HG03060 (cell line): ENCODE measurements at regions not wholly inside any gene's neighbourhood (a gene's known extent, or its start where the extent isn't known, plus 50 kb on each side); places are given as distances from the start of the nearest gene placed in this dataset.
"Not testable (repeated sequence)": the region's sequence is repeated elsewhere in the genome, so short reads cannot be mapped to it uniquely, and the experiment has no call there.

ENCODE experiments used
- ATAC-seq: cut with Tn5 transposase; IDR thresholded peaks from one replicate; pipeline ENCODE4 v1.9.1; 2021; ENCODE audit warnings: low read depth, moderate number of reproducible peaks; ENCODE audit not compliant: unreplicated experiment

DNA sequence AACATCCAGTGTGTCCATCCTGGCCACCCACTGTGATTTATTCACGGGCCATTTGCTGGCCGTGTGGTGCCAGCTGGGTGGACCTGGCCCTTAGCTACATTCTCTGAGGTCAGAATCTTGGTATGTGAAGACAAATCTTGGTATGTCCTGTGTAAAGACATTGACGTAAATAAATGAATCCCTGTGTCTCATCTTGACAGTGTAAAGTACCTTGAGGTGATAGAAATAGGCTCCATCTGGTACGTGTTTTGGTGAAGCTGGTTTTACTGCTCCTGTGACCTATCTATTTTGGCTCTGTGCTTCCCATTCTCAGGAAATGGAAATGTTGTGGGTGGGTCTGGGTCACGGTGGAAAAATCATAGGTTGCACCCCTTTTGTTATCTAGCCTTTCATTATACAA is 245.4 kb upstream of the ANKH start:
- ATAC-seq: no peak

- no peak for ATAC-seq
Measured at GRCh38 chr5:15106530-15107283, 235.1 kb upstream of the ANKH start.

DNA sequence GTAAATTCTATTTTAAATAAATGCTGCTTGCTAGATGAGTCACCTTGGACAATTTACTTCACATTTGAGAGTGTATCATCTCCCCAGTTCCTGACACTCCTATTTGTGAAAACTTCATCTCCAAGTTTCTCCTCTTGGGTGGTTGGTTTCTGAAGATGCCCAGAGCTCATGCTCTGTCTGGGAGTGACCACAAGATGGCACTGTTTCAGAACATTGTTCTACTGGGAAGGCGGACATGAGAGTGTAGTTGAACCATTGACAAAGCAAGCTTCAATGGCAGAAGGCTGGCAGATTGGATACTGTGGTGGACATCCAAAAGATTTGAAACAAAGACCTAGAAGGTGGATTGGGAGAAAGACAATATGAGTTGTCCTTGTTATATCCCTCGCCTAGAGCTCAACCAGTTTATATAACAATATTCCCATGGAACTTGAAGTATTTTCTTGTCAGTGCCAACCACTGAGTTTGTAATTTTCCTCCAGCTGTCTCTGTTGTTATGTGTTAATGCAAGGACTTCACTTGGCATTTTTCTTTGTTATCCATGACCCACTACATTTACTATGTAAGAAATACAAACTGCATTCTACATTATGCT is 234.3 kb upstream of the ANKH start:
- peak; percentile 76 for ATAC-seq

DNA sequence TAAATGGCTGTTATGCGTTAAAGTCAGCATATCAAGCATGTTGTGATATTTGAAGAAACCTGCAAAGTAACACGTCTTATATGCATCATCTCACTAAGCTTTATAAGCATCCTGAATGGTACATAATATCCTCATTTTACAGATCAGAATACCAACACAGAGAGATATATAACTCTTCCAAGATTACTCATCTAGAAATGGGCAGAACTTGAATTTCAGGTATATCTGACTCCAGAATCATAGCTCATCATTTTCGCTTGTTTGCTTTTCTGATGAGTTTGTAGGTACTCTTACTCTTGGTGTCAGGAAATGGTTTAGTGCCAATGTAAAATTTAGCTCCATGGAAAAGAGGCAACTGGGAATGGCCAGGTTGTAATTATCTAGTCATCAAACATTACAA is 232.3 kb upstream of the ANKH start:
- ATAC-seq: no peak

- ATAC-seq: no peak
Measured at GRCh38 chr5:15103130-15103529, 231.6 kb upstream of the ANKH start.

DNA sequence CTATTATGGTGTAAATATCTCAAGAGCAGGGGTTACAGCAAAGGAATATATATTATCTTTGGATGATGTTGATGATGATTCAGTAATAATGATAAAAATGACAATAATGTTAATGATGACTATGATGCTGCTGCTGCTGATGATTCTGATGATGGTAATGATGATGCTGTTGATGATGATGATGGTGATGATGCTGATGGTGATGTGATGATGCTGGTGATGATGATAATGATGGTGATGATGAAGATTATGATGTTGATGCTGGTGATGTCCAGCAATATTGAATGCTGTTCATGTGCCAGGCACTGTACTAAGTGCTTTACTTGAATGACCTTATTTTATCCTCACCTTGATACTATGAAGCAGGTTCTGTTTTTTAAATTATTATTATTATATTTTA is 226.0 kb upstream of the ANKH start:
- no peak for ATAC-seq

DNA sequence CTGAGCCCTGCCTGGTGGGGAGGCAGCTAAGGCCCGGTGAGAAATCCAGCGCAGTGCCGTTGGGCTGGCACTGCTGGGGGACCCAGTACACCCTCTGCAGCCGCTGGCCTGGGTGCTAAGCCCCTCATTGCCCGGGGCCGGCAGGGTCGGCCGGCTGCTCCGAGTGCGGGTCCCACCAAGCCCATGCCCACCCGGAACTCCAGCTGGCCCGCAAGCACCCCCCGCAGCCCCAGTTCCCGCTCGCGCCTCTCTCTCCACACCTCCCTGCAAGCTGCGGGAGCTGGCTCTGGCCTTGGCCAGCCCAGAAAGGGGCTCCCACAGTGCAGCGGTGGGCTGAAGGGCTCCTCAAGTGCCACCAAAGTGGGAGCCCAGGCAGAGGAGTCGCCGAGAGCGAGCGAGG is 225.1 kb upstream of the ANKH start:
- ATAC-seq: not testable (repeated sequence)

DNA sequence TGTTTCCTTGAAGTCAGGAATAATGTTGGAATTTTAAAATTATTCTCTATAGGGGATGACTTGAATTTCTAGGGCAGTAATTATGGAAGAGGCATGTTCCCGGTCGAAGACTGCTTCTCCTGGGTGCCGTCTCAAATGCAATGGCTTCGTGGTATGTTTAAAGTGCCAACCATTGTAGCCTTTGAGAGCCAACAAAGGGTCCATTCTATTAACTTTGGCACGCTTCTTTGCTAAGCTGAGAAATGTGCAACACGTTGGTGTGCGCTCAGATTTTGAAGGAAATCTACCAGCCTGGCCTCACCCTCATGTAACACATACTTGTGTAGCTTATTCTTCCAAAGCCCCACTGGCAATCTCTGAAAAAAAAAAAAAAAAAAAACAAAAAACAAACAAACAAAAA is 221.2 kb upstream of the ANKH start:
- ATAC-seq: no peak

DNA sequence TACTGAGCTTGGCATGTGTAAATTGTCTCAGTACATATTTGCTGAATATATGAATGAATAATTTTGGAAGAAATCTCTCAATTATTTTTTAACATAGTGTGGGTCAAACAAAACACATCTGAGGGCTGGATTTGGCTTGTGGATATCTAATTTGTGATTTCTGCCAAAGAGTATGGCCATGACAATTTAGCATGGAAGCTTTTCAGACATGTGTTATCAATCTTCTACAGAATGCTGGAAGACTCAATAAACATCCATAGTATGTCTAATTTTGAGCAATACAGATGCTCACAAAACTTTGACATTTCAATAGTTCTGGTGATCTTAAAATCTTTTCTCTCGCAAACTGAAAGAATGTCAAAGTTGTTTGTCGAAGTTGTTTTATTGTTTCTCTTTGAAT is 214.1 kb upstream of the ANKH start:
- no peak for ATAC-seq

DNA sequence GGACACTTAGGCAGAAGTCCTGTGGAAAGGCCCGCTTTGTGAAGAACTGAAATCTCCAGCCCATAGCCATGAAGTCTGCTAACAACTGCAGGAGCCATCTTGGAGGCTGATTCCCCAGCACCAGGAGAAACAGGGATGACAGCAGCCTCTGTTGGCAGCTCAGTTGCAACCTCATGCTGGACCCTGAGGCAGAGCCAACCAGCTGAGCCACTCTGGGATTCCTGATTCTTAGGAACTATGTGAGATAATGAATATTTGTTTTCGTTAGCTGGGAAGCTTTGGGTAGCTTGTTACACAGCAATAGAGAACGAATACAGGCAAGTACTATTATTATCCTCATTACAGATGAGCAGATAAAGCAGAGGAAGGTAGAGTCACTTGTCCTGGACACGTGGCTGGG is 210.5 kb upstream of the ANKH start:
- ATAC-seq: no peak

DNA sequence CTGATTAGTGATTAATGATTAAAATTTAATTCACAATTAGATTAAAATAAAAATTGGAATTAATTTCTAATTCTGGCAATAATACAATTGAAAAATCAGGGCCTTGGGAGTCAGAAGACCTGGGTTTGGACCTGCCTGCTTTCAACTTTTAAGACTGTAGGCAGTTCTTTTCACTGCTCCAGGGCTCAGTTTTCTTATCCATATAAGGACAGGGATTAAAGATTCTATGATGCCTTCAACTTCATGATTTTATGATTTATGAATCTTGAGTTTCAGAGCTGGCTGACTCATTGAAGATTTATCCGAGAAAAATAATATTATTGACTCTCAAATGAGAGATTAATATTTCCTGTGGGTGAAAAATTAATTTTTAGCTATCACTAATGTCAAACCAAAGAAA is 208.6 kb upstream of the ANKH start:
- ATAC-seq: no peak

DNA sequence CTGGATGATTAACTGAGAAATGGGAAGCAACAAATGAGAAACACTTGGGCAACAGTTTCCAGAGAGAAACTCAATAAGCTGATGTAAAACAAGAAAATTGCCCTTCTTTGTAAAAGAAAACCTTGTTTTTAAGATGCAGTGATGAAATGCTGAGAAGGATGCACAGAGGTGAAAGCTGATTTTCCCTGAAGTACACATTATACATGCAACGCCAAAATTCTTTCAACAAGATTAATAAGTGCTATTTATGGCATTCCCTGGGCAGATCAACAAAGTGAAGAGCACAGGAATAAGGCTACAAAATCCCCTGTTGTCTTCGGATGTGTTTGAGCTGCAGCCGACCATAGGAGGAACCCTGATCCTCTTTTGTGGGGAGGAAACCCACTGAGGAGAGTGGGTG is 208.0 kb upstream of the ANKH start:
- ATAC-seq: no peak

DNA sequence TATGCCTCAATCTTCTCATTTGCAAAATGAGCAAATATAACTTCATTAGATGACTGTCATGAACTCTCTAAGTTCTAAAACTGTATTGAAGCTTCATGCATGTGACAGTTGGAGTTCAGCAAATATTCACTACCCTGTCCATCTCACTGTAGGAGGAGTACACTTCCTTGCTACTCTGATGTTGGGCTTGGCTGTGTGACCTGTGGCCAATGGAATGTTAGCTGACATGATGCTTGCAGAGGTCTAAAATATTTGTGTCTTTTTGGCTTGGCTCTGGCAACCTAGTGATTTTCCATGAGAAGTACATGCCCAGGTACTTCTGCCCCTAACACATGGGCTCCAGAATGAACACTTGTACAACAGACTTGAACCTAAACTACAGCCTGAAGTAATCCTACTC is 203.1 kb upstream of the ANKH start:
- no peak for ATAC-seq

DNA sequence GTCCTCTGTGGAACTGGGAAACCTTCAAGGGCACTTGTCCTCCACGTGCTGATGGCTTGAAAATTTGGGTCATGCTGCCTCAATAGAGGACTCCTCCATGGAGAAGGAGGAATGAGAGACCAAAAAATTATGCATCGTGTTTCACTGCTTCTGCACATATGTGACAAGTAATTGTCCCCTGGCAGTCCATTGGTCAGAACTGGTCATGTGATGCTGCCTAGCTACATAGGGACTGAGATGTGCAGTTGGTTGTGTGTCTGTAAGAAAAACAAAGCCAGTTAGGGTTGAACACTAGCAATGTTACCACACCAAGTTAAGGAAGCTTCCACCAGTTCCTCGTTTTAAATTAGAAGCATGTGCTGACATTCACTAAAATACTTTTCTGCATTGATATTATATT is 201.9 kb upstream of the ANKH start:
- ATAC-seq: no peak

- no peak for ATAC-seq
Measured at GRCh38 chr5:15070907-15071306, 199.3 kb upstream of the ANKH start.

GRCh38 chr5:15069407-15069905 is 197.9 kb upstream of the ANKH start:
- no peak for ATAC-seq

- ATAC-seq: no peak
Measured at GRCh38 chr5:15065091-15065490, 193.5 kb upstream of the ANKH start.

DNA sequence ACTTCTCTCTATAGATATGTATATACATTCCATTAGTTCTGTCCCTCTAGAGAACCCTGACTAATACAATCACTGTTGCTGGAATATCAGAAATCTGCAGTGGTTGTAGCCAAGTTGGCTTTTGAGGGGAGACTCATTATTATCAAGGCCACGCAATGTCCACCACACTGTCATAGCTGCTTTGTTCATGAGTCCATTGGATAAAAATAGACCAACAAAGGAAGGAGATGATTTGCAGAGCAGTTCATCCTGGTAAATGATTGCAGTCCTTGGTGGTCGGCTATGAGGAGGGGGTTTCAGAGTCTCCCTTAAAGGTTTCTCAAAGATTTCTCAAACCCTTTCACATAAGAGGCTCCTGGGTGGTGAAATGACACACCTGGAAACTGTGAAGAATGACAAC is 192.8 kb upstream of the ANKH start:
- ATAC-seq: no peak

DNA sequence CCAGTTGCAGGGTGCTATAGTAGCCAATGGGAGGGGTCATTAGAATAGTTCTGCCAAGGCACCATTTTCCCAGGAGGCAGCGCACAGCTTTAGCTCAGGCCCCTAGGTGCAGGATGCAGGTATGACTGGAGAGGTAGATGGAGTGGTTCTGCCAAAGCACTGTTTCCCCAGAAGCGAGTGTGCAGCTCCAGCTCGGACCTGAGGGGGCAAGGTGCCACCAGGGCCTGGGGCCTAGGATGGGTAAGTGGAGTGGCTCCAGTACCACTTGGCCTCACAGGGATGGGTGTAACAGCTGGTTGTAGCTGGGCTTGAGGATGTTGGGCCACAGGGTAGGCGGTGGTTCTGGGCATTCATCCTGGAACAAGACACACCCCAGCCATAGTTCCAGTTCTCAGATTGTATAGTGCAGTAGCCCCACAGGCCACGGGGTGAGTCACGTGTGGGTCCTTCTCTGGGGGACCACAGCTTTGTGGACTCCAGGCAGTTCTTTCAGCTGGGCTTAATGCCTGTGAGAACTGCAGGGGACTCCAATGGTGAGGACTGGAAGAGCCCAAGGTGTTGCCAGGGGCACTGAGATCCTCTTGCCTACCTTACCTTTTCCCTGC is 185.5 kb upstream of the ANKH start:
- ATAC-seq: no peak

- no peak for ATAC-seq
Measured at GRCh38 chr5:15044521-15044920, 172.9 kb upstream of the ANKH start.

DNA sequence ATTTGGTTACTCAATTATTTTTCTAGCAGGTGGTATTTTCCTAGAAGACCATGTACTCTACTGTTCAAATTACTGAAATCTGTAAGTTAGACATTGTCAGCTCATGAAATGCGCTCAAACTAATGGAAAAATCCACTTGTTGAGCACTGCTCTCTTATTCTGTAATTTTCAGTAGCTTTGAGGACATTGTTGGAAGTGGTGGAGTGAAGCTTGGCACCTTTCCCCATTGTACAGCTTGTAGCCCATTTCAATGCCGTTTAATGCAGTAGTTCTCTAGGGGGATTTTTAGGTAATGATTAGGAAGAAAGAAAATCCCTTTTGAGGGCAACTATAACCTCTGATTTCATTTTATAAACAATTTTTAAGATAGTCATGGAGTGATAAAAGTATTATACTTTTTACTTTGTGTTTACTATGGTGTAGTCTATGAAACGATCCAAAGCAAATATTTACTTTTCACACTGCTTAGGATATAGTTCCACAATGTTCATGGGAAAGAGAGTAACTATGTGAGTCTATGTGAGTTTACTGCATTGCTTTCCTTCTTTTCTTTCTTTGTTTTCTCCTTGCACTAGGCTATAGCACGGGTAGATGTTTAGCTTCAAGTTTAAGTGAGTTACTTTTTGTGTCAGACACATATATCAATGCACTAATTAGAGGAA is 165.8 kb upstream of the ANKH start:
- no peak for ATAC-seq
